Vagina (tissue), 2 donors: ENCODE measurements at regions not wholly inside any gene's neighbourhood (a gene's known extent, or its start where the extent isn't known, plus 50 kb on each side); places are given as distances from the start of the nearest gene placed in this dataset.

Experiments used
- DNase-seq, 2 donors: peaks; one replicate each; pipeline ENCODE4 v3.0.0-alpha.2; 2017; ENCODE audit errors: extremely low spot score in 2 of 2
- H3K27ac ChIP-seq: fragments of 200-600 bp; sonication (generic); one replicate; pipeline ENCODE4 v1.5.1; 2019
- H3K27me3 ChIP-seq: fragments of 200-600 bp; sonication (generic); one replicate; pipeline ENCODE4 v1.5.1; 2019
- H3K36me3 ChIP-seq, 2 donors: fragments of 200-600 bp; sonication (generic); one replicate each; pipeline ENCODE4 v1.5.1; 2017 to 2019
- H3K4me1 ChIP-seq: fragments of 200-600 bp; sonication (generic); one replicate; pipeline ENCODE4 v1.5.1; 2019
- H3K4me3 ChIP-seq, 2 donors: fragments of 200-600 bp; sonication (generic); 1 replicate in 1 of 2; 2 replicates in 1 of 2; pipeline ENCODE4 v1.5.1; 2016 to 2019
- H3K9me3 ChIP-seq: fragments of 200-600 bp; sonication (generic); one replicate; pipeline ENCODE4 v1.5.1; 2019
- CTCF ChIP-seq, 3 experiments: fragments of 450-650 bp in 2 of 3; fragments of 200-600 bp in 1 of 3; sonication (generic) in 1 of 3; IDR thresholded peaks; one replicate each; pipeline ENCODE4 v1.5.1; 2017 to 2019; ENCODE audit warnings: antibody characterized with exemption in 3 of 3, mild to moderate bottlenecking in 2 of 3, moderate library complexity in 2 of 3
- POLR2A ChIP-seq, 2 donors: fragments of 450-650 bp; IDR thresholded peaks; one replicate each; pipeline ENCODE4 v1.6.1; 2017; ENCODE audit warnings: antibody characterized with exemption in 2 of 2, mild to moderate bottlenecking in 2 of 2, moderate library complexity in 2 of 2
- POLR2AphosphoS5 ChIP-seq, 2 donors: sonication (generic); formaldehyde crosslinking; IDR thresholded peaks; one replicate each; pipeline ENCODE4 v1.9.0; 2017; ENCODE audit warnings: antibody characterized with exemption in 2 of 2, mild to moderate bottlenecking in 2 of 2, low read depth in 1 of 2; ENCODE audit not compliant: insufficient read depth in 1 of 2
- intact Hi-C: fragments of 100-400 bp; cut with DNase I; formaldehyde crosslinking; loops from one replicate; pipeline ENCODE4 v1.15.1; 2023

- Histone ChIP-seq H3K4me1 (no peaks in the 10 kb centered on the region), H3K27me3 (no peaks in the 10 kb centered on the region), H3K4me3 (no peak overlapping the region), H3K9me3 (no peaks in the 10 kb centered on the region), H3K36me3 (no peaks in the 10 kb centered on the region), H3K27ac (no peak overlapping the region)
- TF ChIP-seq POLR2A (IDR thresholded peaks at IDR 0.05) (no peak), CTCF (IDR thresholded peaks at IDR 0.05) (no peak), POLR2AphosphoS5 (IDR thresholded peaks at IDR 0.05; ENCODE audit: insufficient read depth in 1 of 2, low read depth in 1 of 2) (no peak)
- intact Hi-C loops, result no loop called here
- DNase-seq, result no peak
These were observed 1076.7 kb downstream of the NR2F1-AS1 start for GRCh38 chr5:92504346-92504745.

- Histone ChIP-seq H3K27ac (no peak overlapping the region), H3K27me3 (no peaks in the 10 kb centered on the region), H3K4me3 (no peak overlapping the region), H3K4me1 (no peaks in the 10 kb centered on the region), H3K36me3 (no peaks in the 10 kb centered on the region), H3K9me3 (no peaks in the 10 kb centered on the region)
- intact Hi-C loops, result no loop called here
- DNase-seq, result no peak
- no peak for TF ChIP-seq POLR2A (IDR thresholded peaks at IDR 0.05)
- no peak for TF ChIP-seq POLR2AphosphoS5 (IDR thresholded peaks at IDR 0.05; ENCODE audit: insufficient read depth in 1 of 2, low read depth in 1 of 2)
- TF ChIP-seq CTCF (IDR thresholded peaks at IDR 0.05), result no peak
These were observed 1080.3 kb downstream of the NR2F1-AS1 start for GRCh38 chr5:92500752-92501151.

- no peaks in the 10 kb centered on the region for H3K27me3 ChIP-seq
- H3K4me1 ChIP-seq, result no peaks in the 10 kb centered on the region
- H3K36me3 ChIP-seq, result no peaks in the 10 kb centered on the region
- TF ChIP-seq POLR2AphosphoS5 (IDR thresholded peaks at IDR 0.05; ENCODE audit: insufficient read depth in 1 of 2, low read depth in 1 of 2), result no peak
- no peaks in the 10 kb centered on the region for H3K9me3 ChIP-seq
- H3K27ac ChIP-seq, result no peak overlapping the region
- no peak for DNase-seq
- no peak overlapping the region for H3K4me3 ChIP-seq
- intact Hi-C loops, result no loop called here
These were observed 1084.5 kb downstream of the NR2F1-AS1 start for GRCh38 chr5:92496545-92496944.

- H3K27ac ChIP-seq, result no peak overlapping the region
- intact Hi-C loops, result no loop called here
- no peaks in the 10 kb centered on the region for H3K4me1 ChIP-seq
- no peak for DNase-seq
- no peaks in the 10 kb centered on the region for H3K9me3 ChIP-seq
- H3K4me3 ChIP-seq, result no peak overlapping the region
- H3K27me3 ChIP-seq, result no peaks in the 10 kb centered on the region
- H3K36me3 ChIP-seq, result no peaks in the 10 kb centered on the region
- TF ChIP-seq POLR2A (IDR thresholded peaks at IDR 0.05) (no peak), CTCF (IDR thresholded peaks at IDR 0.05) (no peak), POLR2AphosphoS5 (IDR thresholded peaks at IDR 0.05; ENCODE audit: insufficient read depth in 1 of 2, low read depth in 1 of 2) (no peak)
These were observed 1086.5 kb downstream of the NR2F1-AS1 start for GRCh38 chr5:92494508-92494907.

- intact Hi-C loops, result no loop called here
- Histone ChIP-seq H3K4me3 (no peak overlapping the region), H3K4me1 (no peaks in the 10 kb centered on the region), H3K27me3 (no peaks in the 10 kb centered on the region), H3K9me3 (no peaks in the 10 kb centered on the region), H3K27ac (no peak overlapping the region), H3K36me3 (no peaks in the 10 kb centered on the region)
- no peak for TF ChIP-seq CTCF (IDR thresholded peaks at IDR 0.05)
- no peak for TF ChIP-seq POLR2A (IDR thresholded peaks at IDR 0.05)
- no peak for TF ChIP-seq POLR2AphosphoS5 (IDR thresholded peaks at IDR 0.05; ENCODE audit: insufficient read depth in 1 of 2, low read depth in 1 of 2)
- DNase-seq, result no peak
These were observed 1088.1 kb downstream of the NR2F1-AS1 start for GRCh38 chr5:92492908-92493307.

GRCh38 chr5:92484484-92484883, 1096.5 kb downstream of the NR2F1-AS1 start:
- H3K27ac ChIP-seq, result no peak overlapping the region
- H3K36me3 ChIP-seq, result no peaks in the 10 kb centered on the region
- no peaks in the 10 kb centered on the region for H3K9me3 ChIP-seq
- no peaks in the 10 kb centered on the region for H3K27me3 ChIP-seq
- no peak for TF ChIP-seq CTCF (IDR thresholded peaks at IDR 0.05)
- no peak for TF ChIP-seq POLR2AphosphoS5 (IDR thresholded peaks at IDR 0.05; ENCODE audit: insufficient read depth in 1 of 2, low read depth in 1 of 2)
- TF ChIP-seq POLR2A (IDR thresholded peaks at IDR 0.05), result no peak
- intact Hi-C loops, result no loop called here
- H3K4me1 ChIP-seq, result no peaks in the 10 kb centered on the region
- H3K4me3 ChIP-seq, result no peak overlapping the region
- DNase-seq, result no peak
